SK-N-SH (cell line): ENCODE measurements at regions not wholly inside any gene's neighbourhood (a gene's known extent, or its start where the extent isn't known, plus 50 kb on each side); places are given as distances from the start of the nearest gene placed in this dataset.

Experiments
- CTCF ChIA-PET: fragments of 300-600, 350-600 bp; formaldehyde crosslinking; extraction: SDS; loops from one replicate; lab custom pipeline; 2021; lab: Yijun Ruan, JAX
- POLR2A ChIA-PET: fragments of 350-600 bp; sonication (Branson Sonifier 250); formaldehyde crosslinking; extraction: SDS; loops from one replicate; lab custom pipeline; 2020; ENCODE audit warnings: antibody characterized with exemption, inconsistent platforms; lab: Yijun Ruan, JAX
- DNase-seq: peaks from one replicate; pipeline ENCODE4 v3.0.0; 2012
- H2AFZ ChIP-seq: fragments of 200-600 bp; sonication (generic); 2 replicates; pipeline ENCODE4 v1.8.1; 2016; ENCODE audit warnings: antibody characterized with exemption, mild to moderate bottlenecking, low read depth
- H3F3A ChIP-seq: fragments of 200-600 bp; sonication (generic); replicated peaks from 2 replicates; pipeline ENCODE3; 2016; ENCODE audit warnings: antibody characterized with exemption, mild to moderate bottlenecking; ENCODE audit not compliant: insufficient read depth
- H3K27ac ChIP-seq, 2 experiments: fragments of 200-500 bp in 1 of 2; fragments of 200-600 bp in 1 of 2; sonication (Bioruptor generic) in 1 of 2; sonication (generic), shearing (Covaris generic) in 1 of 2; 2 replicates each; pipeline versions ENCODE4 v1.5.1 to v1.6.1; 2014 to 2016; ENCODE audit warnings: low read depth in 2 of 2, inconsistent platforms in 1 of 2, low read length in 1 of 2, mild to moderate bottlenecking in 1 of 2, mixed read lengths in 1 of 2
- H3K27me3 ChIP-seq: fragments of 200-600 bp; sonication (generic), shearing (Covaris generic); 2 replicates; pipeline ENCODE4 v1.6.1; 2016; ENCODE audit warnings: mixed run types; ENCODE audit not compliant: insufficient read depth
- H3K36me3 ChIP-seq, 2 experiments: fragments of 200-500 bp in 1 of 2; fragments of 200-600 bp in 1 of 2; sonication (Bioruptor generic) in 1 of 2; sonication (generic) in 1 of 2; replicated peaks in 1 of 2; 2 replicates each; pipeline versions ENCODE3 to v1.5.1; 2014 to 2016; ENCODE audit warnings: low read length in 1 of 2, mild to moderate bottlenecking in 1 of 2; ENCODE audit not compliant: insufficient read depth in 2 of 2, control insufficient read depth in 1 of 2
- H3K4me1 ChIP-seq, 2 experiments: fragments of 200-500 bp in 1 of 2; fragments of 200-600 bp in 1 of 2; sonication (Bioruptor generic) in 1 of 2; sonication (generic), shearing (Covaris generic) in 1 of 2; 2 replicates each; pipeline versions ENCODE4 v1.5.1 to v1.6.1; 2014 to 2016; ENCODE audit warnings: low read depth in 1 of 2, low read length in 1 of 2, mixed run types in 1 of 2; ENCODE audit not compliant: insufficient read depth in 2 of 2, control insufficient read depth in 1 of 2
- H3K4me2 ChIP-seq: fragments of 200-600 bp; sonication (generic), shearing (Covaris generic); 2 replicates; pipeline ENCODE4 v1.6.1; 2017; ENCODE audit warnings: mixed run types
- H3K4me3 ChIP-seq, 2 experiments: fragments of 200-500 bp in 1 of 2; fragments of 200-600 bp in 1 of 2; sonication (Bioruptor generic) in 1 of 2; sonication (generic), shearing (Covaris generic) in 1 of 2; 2 replicates each; pipeline versions ENCODE4 v1.5.1 to v1.8.1; 2014 to 2016; ENCODE audit warnings: low read depth in 2 of 2, inconsistent platforms in 1 of 2, low read length in 1 of 2, mild to moderate bottlenecking in 1 of 2, mixed read lengths in 1 of 2, moderate library complexity in 1 of 2
- H3K79me2 ChIP-seq: fragments of 200-600 bp; sonication (generic); 2 replicates; pipeline ENCODE4 v1.8.1; 2017; ENCODE audit warnings: mild to moderate bottlenecking; ENCODE audit not compliant: insufficient read depth
- H3K9ac ChIP-seq: fragments of 200-600 bp; sonication (generic); 2 replicates; pipeline ENCODE4 v1.6.1; 2017; ENCODE audit warnings: mixed run types
- H3K9me2 ChIP-seq: fragments of 200-600 bp; sonication (generic); 2 replicates; pipeline ENCODE4 v1.6.1; 2017; ENCODE audit warnings: mixed run types
- H3K9me3 ChIP-seq: fragments of 200-600 bp; sonication (generic); 2 replicates; pipeline ENCODE4 v1.6.1; 2017; ENCODE audit warnings: mixed run types, mild to moderate bottlenecking, moderate library complexity
- H4K20me1 ChIP-seq: fragments of 200-600 bp; sonication (generic); 2 replicates; pipeline ENCODE4 v1.6.1; 2017; ENCODE audit warnings: mild to moderate bottlenecking, mixed run types; ENCODE audit not compliant: insufficient read depth
- ELF1 ChIP-seq: IDR thresholded peaks from 2 replicates; pipeline ENCODE4 v1.4.0; 2012
- EP300 ChIP-seq, 2 experiments: IDR thresholded peaks; 2 replicates each; pipeline versions ENCODE4 v1.4.0 to v1.6.1; 2012; ENCODE audit warnings: borderline replicate concordance in 1 of 2, low read depth in 1 of 2, low read length in 1 of 2
- EZH2phosphoT487 ChIP-seq: fragments of 200-600 bp; sonication (generic); IDR thresholded peaks from 2 replicates; pipeline ENCODE4 v1.6.1; 2017; ENCODE audit warnings: low read depth, mixed run types, mild to moderate bottlenecking, antibody characterized with exemption, moderate library complexity, borderline replicate concordance
- GABPA ChIP-seq: IDR thresholded peaks from 2 replicates; pipeline ENCODE4 v1.4.0; 2012; ENCODE audit warnings: low read depth, mild to moderate bottlenecking
- GATA2 ChIP-seq: sonication (generic); formaldehyde crosslinking; IDR thresholded peaks from 2 replicates; pipeline ENCODE4 v1.5.0; 2020; ENCODE audit warnings: mild to moderate bottlenecking, missing genetic modification reagents
- JUND ChIP-seq: IDR thresholded peaks from 2 replicates; pipeline ENCODE4 v1.4.0; 2012
- MEF2A ChIP-seq: IDR thresholded peaks from 2 replicates; pipeline ENCODE4 v1.4.0; 2012; ENCODE audit warnings: low read depth, borderline replicate concordance
- MXI1 ChIP-seq: IDR thresholded peaks from 2 replicates; pipeline ENCODE4 v1.6.1; 2012; ENCODE audit warnings: mild to moderate bottlenecking, low read depth, low read length, improper control_type of control experiment
- POLR2AphosphoS5 ChIP-seq: IDR thresholded peaks from 2 replicates; pipeline ENCODE4 v1.6.1; 2012; ENCODE audit warnings: low read depth, low read length
- RFX5 ChIP-seq: IDR thresholded peaks from 2 replicates; pipeline ENCODE4 v1.6.1; 2012; ENCODE audit warnings: mild to moderate bottlenecking, improper control_type of control experiment, low read length
- RXRA ChIP-seq: IDR thresholded peaks from 2 replicates; pipeline ENCODE4 v1.4.0; 2012; ENCODE audit warnings: low read depth, mild to moderate bottlenecking, borderline replicate concordance
- SIN3A ChIP-seq: IDR thresholded peaks from 2 replicates; pipeline ENCODE4 v1.6.1; 2012; ENCODE audit warnings: low read depth, mild to moderate bottlenecking, low read length, moderate library complexity, borderline replicate concordance
- TCF12 ChIP-seq: IDR thresholded peaks from 2 replicates; pipeline ENCODE4 v1.4.0; 2012
- TEAD4 ChIP-seq: IDR thresholded peaks from 2 replicates; pipeline ENCODE4 v1.4.0; 2012; ENCODE audit warnings: mild to moderate bottlenecking, borderline replicate concordance; ENCODE audit not compliant: insufficient read depth
- WGBS: methylation state at CpG from one replicate; pipeline ENCODE4 v1.1.6; 2017; ENCODE audit warnings: low lambda C conversion rate; 5-methylcytosine and 5-hydroxymethylcytosine counted together
- TF ChIP-seq, protein P1 (sequence below): IDR thresholded peaks from 2 replicates; pipeline ENCODE4 v1.4.0; 2012; ENCODE audit warnings: low read depth, borderline replicate concordance

DNA sequence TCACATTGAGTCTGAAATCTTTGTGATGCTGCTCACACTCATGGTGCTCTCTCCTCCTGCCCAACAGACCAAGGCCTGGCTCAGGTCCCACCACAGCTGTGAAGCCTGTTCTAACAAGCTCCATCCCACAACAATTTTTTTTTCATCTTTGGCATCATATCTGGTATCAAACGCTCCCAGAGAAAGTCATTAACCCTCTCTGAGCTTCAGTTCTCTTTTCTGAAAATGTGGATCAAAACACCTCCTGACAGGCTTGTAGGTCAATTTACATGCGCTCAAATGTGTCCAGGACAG lies 224.4 kb downstream of the LACC1 start:
- ChIA-PET CTCF (no interaction called here), POLR2A (no interaction called here)
- H3F3A ChIP-seq, result no peaks in the 10 kb centered on the region
- H3K27ac ChIP-seq, result no peak overlapping the region
- no peak overlapping the region for H3K9ac ChIP-seq
- H3K36me3 ChIP-seq, result no peaks in the 10 kb centered on the region
- H3K9me3 ChIP-seq, result peaks cover 14% of the 10 kb centered on the region; the same call in 1 of the 2 replicates
- H3K4me2 ChIP-seq, result no peak overlapping the region
- no peak overlapping the region for H3K4me3 ChIP-seq
- 36% methylated on average over 2 of the region's 2 CpGs for WGBS
- H2AFZ ChIP-seq, result no peak overlapping the region
- H3K9me2 ChIP-seq, result no peaks in the 10 kb centered on the region
- no peak for TF ChIP-seq ELF1
- TF ChIP-seq SIN3A, result no peak
- no peak for TF ChIP-seq GABPA
- TF ChIP-seq EZH2phosphoT487, result no peak
- TF ChIP-seq JUND, result no peak
- TF ChIP-seq POLR2AphosphoS5, result no peak
- TF ChIP-seq, all 33 proteins: peak for 0
- no peak for DNase-seq
- H3K4me1 ChIP-seq, result no peaks in the 10 kb centered on the region; a peak in 1 of 4 replicates
- H3K79me2 ChIP-seq, result no peaks in the 10 kb centered on the region
- H3K27me3 ChIP-seq, result no peaks in the 10 kb centered on the region
- H4K20me1 ChIP-seq, result no peaks in the 10 kb centered on the region

DNA sequence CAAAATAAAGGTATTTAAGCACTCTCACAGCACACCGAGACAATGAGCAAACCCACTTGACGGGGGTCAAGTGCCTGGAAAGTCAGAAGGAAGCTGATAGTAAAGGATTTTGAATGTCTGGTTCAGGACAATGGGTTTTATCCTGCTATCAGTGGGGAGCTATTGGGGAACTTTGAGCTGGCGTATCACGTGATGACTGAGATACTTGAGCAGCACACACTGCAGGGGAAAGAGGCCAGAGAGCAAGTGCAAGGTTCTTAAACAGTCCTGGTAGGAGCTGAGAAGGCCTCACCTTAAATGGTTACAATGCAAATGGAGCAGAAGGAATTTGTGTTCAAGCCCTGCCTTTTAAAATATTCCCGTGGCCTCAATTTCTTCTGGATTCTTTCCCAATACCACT lies 225.3 kb downstream of the LACC1 start:
- Histone ChIP-seq H3K4me2 (no peak overlapping the region), H3K36me3 (no peaks in the 10 kb centered on the region), H2AFZ (no peak overlapping the region), H3K27ac (no peak overlapping the region), H3K9me2 (no peaks in the 10 kb centered on the region), H3K9ac (no peak overlapping the region), H3K4me1 (no peaks in the 10 kb centered on the region; a peak in 1 of 4 replicates), H3K9me3 (peaks cover 14% of the 10 kb centered on the region; the same call in 1 of the 2 replicates), H4K20me1 (no peaks in the 10 kb centered on the region), H3K4me3 (no peak overlapping the region), H3K79me2 (no peaks in the 10 kb centered on the region), H3K27me3 (no peaks in the 10 kb centered on the region), H3F3A (no peaks in the 10 kb centered on the region)
- POLR2A ChIA-PET, result interaction anchor here (1.2 kb wide), 1 partner anchor 332 kb away, joined by 3 read pairs; no protein-coding TSS in a partner anchor
- WGBS, result 59% methylated on average over 5 of the region's 5 CpGs
- CTCF ChIA-PET, result no interaction called here
- no peak for DNase-seq
- TF ChIP-seq RFX5, result no peak
- TF ChIP-seq MEF2A, result no peak
- TF ChIP-seq TCF12, result no peak
- no peak for TF ChIP-seq GATA2 (CRISPR knock-in tag)
- no peak for TF ChIP-seq POLR2AphosphoS5
- no peak for TF ChIP-seq MXI1
- no peak for TF ChIP-seq EP300 (IDR thresholded peaks at IDR 0.05; ENCODE audit: borderline replicate concordance in 1 of 2, low read depth in 1 of 2, low read length in 1 of 2)
- TF ChIP-seq SIN3A, result no peak
- TF ChIP-seq, protein P1, sequence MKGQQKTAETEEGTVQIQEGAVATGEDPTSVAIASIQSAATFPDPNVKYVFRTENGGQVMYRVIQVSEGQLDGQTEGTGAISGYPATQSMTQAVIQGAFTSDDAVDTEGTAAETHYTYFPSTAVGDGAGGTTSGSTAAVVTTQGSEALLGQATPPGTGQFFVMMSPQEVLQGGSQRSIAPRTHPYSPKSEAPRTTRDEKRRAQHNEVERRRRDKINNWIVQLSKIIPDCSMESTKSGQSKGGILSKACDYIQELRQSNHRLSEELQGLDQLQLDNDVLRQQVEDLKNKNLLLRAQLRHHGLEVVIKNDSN, result no peak
- TF ChIP-seq RXRA, result no peak
- TF ChIP-seq TEAD4, result no peak
